ENCODE measurements at regions not wholly inside any gene's neighbourhood (a gene's known extent, or its start where the extent isn't known, plus 50 kb on each side); places are given as distances from the start of the nearest gene placed in this dataset.

DNA sequence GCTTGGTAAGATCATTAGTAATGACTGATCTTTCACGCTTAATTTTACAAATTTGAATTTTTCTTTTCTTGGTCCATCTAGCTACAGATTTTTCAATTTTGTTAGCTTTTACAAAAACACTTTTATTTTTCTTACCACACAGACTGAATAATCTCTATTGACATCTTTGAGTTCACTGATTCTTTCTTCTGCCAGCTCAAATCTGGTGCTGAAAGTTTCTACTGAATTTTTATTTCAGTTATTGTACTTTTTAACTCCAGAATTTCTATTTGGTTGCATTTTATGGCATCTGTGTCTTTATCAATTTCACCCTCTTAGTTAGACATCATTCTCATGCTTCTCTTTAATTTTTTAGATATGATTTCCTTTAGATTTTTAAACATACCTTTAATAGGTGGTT lies 584.7 kb downstream of the LMO4 start:
- Mint-ChIP-seq H3K4me1 (no peaks in the 10 kb centered on the region), H3K27ac (no peak overlapping the region), H3K36me3 (no peaks in the 10 kb centered on the region), H3K9me3 (peaks cover 11% of the 10 kb centered on the region), H3K27me3 (peaks cover 11% of the 10 kb centered on the region), H3K4me3 (no peak overlapping the region)
- DNase-seq = no peak

DNA sequence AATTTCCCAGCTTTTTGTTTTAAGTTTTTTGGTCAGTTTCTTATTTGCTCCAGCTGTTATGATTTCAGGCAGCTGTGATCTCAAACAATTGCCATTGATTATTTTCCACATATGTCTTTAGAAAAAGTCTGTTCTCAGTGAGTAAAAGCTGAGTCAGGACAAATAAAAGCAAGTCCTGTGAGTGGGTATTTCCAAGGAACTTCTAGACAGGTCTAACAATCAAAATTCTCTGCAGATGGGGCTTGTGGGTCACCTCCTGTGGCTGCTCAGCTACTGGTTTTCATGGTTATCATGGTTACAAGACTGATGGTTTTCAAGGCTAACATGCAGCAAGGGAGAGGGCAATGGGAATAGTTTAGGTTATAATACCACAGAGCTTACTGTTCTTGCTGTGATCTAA lies 585.7 kb downstream of the LMO4 start:
- Mint-ChIP-seq H3K9me3 (peaks cover 11% of the 10 kb centered on the region), H3K27ac (no peak overlapping the region), H3K36me3 (no peaks in the 10 kb centered on the region), H3K27me3 (peaks cover 11% of the 10 kb centered on the region), H3K4me1 (no peaks in the 10 kb centered on the region), H3K4me3 (no peak overlapping the region)
- DNase-seq = no peak

DNA sequence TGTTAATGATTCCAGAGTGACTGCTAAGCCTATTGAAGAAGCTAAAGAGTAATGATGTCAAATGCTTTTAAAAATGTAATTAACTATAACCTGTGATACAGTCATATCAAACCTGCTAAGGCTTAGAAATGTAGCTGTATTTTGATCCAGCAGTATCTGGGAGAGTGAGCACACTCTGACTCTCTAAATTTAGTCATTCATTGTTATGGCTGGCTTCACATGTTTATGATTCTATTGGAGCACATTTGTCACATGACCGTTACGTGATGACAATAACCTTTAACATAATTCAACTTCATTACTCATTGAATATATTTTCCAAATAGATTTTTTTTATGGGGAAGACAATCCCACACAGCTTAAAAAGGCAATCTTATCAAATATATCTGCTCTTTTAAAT lies 587.1 kb downstream of the LMO4 start:
- Mint-ChIP-seq H3K27ac (no peak overlapping the region), H3K4me3 (no peak overlapping the region), H3K27me3 (peaks cover 11% of the 10 kb centered on the region), H3K36me3 (no peaks in the 10 kb centered on the region), H3K4me1 (no peaks in the 10 kb centered on the region), H3K9me3 (peaks cover 11% of the 10 kb centered on the region)
- DNase-seq = no peak

DNA sequence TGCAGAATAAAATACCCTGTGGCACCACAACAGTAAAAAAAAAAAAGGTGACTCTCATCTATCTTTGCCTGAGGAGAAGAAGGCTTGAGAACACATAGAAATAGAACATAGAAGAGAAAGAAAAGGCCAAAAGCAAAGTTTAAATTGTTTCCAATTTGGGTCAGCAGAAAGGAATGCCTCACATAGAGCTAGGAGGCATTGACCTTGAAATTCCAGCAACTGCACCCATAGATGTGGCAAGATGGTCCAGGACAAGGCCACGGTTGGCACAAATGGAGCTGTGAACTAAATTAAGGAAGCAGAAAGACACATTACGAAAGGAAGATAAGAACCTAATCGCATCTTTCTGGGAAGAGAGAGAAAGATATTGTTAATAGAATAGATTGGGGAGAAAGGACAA lies 588.3 kb downstream of the LMO4 start:
- Mint-ChIP-seq H3K27me3 (peaks cover 11% of the 10 kb centered on the region), H3K27ac (no peak overlapping the region), H3K9me3 (peaks cover 11% of the 10 kb centered on the region), H3K4me3 (no peak overlapping the region), H3K4me1 (no peaks in the 10 kb centered on the region), H3K36me3 (no peaks in the 10 kb centered on the region)
- no peak for DNase-seq

DNA sequence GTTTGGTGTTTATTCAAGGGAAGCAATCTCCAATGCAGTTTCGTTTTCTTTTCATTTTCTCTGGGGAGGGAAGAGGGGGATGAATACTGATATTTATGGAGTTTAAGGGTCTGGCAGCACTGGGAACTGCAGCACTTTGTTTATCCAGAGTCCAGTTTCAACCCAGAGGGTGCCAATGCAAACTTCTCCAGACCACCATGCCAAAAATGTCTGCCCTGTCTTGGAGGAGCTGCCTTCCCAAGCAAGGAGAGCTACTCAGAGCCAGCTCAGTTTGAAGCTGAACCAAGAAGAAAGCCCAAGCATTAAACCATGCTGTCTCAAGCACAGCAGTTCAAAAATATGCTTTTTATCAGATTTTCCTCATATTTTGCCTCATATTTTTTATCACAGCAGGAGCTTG lies 589.7 kb downstream of the LMO4 start:
- Mint-ChIP-seq H3K36me3 (no peaks in the 10 kb centered on the region), H3K4me1 (no peaks in the 10 kb centered on the region), H3K27me3 (peaks cover 11% of the 10 kb centered on the region), H3K9me3 (peaks cover 7% of the 10 kb centered on the region), H3K27ac (no peak overlapping the region), H3K4me3 (no peak overlapping the region)
- no peak for DNase-seq

DNA sequence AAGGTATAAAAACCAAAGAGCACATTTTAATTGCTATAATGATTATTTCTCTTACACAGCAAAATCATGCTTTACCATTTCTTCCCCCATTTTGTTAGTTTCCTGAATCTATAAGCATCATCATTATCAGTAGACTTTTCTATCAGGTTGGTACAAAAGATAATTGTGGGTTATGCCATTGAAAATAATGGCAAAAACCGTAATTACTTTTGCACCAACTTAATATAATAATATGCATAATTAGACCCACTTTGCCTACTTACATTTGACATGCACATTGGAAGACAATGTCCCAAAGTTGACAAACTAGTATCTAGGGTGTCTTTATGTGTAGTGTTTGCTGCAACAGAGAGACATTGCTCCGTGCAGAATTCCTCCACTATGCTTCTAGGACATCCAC lies 594.2 kb downstream of the LMO4 start:
- no peaks in the 10 kb centered on the region for H3K9me3 Mint-ChIP-seq
- H3K27me3 Mint-ChIP-seq = peaks cover 4% of the 10 kb centered on the region
- no peaks in the 10 kb centered on the region for H3K4me1 Mint-ChIP-seq
- no peak overlapping the region for H3K4me3 Mint-ChIP-seq
- no peaks in the 10 kb centered on the region for H3K36me3 Mint-ChIP-seq
- DNase-seq = no peak
- H3K27ac Mint-ChIP-seq = no peak overlapping the region

DNA sequence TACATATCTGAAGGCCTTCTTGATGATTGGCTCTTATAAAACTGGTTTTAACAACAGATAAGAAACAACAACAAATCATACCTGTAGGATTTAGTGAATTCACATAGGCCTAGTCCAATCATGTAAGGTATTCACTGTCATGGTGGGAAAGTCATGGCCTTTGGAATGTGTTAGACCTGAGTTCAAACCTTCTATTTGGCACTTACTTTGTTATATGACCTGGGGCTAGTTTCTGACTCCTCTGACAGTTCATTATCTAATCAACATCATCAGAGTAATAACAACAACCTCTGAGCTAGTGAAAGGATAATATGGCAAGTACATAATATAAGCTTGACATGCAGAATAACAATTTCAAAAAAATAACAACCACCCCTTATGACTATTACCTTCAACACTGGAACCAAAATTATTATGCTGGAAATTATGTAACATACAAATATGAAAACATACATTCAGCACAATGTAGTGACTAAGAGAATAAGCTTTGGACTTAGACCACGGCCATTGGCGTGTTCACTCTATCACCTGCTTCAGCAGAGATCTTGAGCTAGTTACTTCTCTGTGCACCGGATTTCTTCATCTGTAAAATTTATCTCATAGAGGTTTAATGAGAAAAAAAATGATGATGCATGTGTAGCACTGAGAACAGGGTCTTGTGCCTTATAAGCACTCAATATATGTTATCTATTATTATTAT lies 597.6 kb downstream of the LMO4 start:
- no peak overlapping the region for H3K4me3 Mint-ChIP-seq
- no peaks in the 10 kb centered on the region for H3K27me3 Mint-ChIP-seq
- no peak overlapping the region for H3K27ac Mint-ChIP-seq
- H3K36me3 Mint-ChIP-seq = no peaks in the 10 kb centered on the region
- no peaks in the 10 kb centered on the region for H3K4me1 Mint-ChIP-seq
- DNase-seq = no peak
- H3K9me3 Mint-ChIP-seq = peaks cover 5% of the 10 kb centered on the region

DNA sequence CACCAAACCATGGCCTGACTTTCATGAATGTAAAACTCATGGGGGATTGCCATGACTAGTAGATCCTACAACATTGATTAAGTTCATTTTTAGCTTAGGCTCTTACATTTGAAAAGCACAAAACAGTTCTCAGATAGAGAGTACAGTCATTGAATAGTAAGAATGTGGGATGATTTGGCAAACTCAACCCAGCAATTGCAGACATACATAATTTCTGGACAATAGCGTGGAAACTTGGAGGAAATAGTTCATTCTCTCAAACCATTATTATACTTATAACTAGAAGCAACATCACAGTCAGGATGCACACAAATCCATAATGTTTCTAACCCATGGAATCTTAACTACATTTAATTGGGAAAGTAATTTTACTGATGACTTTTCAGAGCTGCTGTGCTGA lies 598.2 kb downstream of the LMO4 start:
- no peak for DNase-seq
- H3K27me3 Mint-ChIP-seq = no peaks in the 10 kb centered on the region
- no peak overlapping the region for H3K4me3 Mint-ChIP-seq
- peaks cover 9% of the 10 kb centered on the region for H3K9me3 Mint-ChIP-seq
- no peak overlapping the region for H3K27ac Mint-ChIP-seq
- no peaks in the 10 kb centered on the region for H3K36me3 Mint-ChIP-seq
- no peaks in the 10 kb centered on the region for H3K4me1 Mint-ChIP-seq

DNA sequence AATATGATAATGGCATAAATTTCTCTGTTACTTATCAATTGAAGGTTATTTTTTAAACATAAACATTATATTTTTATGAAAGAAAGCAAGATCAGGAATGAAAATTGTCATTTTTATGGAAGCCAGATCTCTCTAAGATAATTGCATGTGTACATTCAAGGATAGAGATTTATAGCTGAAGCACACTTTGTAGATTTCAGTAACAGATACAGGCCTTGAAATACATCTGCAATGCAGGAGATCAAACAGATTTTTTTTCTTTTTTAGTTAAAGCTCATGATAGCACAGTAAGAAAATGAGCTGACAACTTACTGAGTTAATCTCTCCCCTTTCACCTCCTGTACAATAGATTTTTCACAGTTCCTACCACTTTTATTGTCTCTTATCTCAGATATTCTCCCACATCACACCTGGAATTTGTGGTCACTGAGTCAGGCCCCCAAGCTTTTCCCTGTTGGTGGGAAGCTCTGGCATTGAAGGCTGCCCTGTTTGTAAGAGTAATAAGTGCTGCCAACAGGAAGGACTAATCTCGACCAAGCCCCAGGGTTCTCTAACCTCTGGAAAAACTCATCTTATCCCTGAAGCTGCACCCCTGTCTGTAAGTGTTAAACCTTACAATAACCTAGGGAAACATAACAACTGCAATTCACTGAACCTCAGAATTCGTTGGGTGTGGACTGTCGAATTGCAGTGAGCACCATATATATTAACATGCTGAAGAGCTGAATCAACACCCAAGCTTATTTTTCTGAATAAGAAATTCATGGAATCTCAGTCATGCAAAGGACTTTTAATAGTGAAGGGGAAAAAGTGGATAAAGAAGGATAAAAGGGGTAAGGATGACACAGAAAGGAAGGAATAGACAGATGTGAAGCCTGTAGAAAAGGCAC lies 599.0 kb downstream of the LMO4 start:
- Mint-ChIP-seq H3K4me1 (no peaks in the 10 kb centered on the region), H3K36me3 (no peaks in the 10 kb centered on the region), H3K27me3 (no peaks in the 10 kb centered on the region), H3K4me3 (no peak overlapping the region), H3K27ac (no peak overlapping the region), H3K9me3 (peaks cover 9% of the 10 kb centered on the region)
- DNase-seq = no peak

DNA sequence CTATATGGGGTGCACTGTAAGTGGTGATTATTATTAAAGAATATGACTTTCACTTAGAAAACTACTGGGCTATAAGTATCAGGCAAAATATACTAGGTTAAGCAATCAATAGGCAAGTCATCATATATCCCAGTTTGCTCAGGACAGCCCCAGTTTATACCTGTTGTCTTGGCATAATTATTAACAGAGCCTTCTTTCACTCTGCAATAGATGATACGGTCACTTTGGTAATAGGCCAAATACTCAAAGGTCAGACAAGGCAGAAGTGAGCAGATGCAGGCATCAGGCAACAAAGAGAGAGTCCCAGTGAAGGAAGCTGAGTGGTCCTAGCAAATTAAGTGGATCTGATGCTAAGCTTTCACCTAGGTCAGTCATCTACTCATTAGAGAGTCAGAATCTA lies 599.9 kb downstream of the LMO4 start:
- Mint-ChIP-seq H3K36me3 (no peaks in the 10 kb centered on the region), H3K4me3 (no peak overlapping the region), H3K27me3 (no peaks in the 10 kb centered on the region), H3K4me1 (no peaks in the 10 kb centered on the region), H3K9me3 (peaks cover 9% of the 10 kb centered on the region), H3K27ac (no peak overlapping the region)
- DNase-seq = no peak

DNA sequence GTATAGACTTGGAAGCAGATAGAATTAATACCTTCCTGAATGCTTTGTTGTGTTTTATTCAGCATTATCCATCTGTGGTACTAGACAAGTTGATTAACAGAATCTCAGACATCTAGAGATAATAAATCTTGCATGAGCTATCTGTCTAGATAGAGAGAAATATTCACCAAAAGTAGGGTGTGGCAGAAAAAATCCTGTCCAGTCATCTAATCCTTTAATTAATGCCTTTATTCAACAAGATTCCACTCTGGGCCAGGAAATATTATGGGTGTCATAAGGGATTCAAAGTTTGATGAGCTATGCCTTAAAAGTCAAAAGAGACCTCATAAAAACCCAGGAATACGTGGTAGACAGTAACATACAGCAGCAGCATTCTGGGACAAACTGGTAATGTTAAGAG lies 601.2 kb downstream of the LMO4 start:
- Mint-ChIP-seq H3K4me3 (no peak overlapping the region), H3K4me1 (no peaks in the 10 kb centered on the region), H3K9me3 (peaks cover 9% of the 10 kb centered on the region), H3K27me3 (no peaks in the 10 kb centered on the region), H3K27ac (no peak overlapping the region), H3K36me3 (no peaks in the 10 kb centered on the region)
- DNase-seq = no peak

DNA sequence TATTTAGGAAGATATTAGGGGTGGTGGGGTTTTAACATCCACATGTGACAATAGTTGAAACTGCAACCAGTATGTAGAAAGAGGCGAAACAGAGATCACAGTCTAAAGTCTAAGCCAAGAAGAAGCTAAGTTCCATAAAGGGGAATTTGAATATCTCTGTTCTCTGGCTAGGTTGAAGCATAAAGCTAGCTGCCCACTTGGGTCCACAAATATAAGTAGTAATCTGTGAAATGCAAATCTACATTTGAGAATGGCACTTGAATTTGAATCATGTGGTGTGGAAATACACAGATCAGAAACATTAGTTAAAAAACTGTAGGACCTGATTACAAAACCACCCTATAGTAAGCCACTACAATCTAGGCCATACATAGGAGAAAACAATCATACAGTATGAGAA lies 602.1 kb downstream of the LMO4 start:
- DNase-seq = no peak
- H3K27me3 Mint-ChIP-seq = no peaks in the 10 kb centered on the region
- H3K4me1 Mint-ChIP-seq = no peaks in the 10 kb centered on the region
- no peak overlapping the region for H3K27ac Mint-ChIP-seq
- H3K4me3 Mint-ChIP-seq = no peak overlapping the region
- peaks cover 9% of the 10 kb centered on the region for H3K9me3 Mint-ChIP-seq
- H3K36me3 Mint-ChIP-seq = no peaks in the 10 kb centered on the region

DNA sequence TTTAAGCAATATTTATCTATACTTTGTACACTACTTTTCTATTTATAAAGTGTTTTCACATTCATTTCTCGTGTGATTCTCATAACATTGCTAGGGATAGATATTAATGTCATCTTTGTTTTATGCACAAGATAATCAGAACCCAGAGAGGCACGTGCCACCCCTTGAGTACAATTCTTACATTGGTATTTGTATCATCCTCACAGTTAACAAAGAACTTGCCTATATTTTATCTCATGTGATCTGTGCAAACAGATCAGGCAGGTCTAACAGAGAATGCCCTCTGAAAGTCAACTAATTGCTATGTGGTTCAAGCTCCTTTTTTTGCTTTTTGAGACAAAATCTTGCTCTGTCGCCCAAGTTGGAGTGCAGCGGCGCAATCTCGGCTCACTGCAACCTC lies 604.5 kb downstream of the LMO4 start:
- H3K4me3 Mint-ChIP-seq = no peak overlapping the region
- DNase-seq = no peak
- no peaks in the 10 kb centered on the region for H3K27me3 Mint-ChIP-seq
- H3K9me3 Mint-ChIP-seq = peaks cover 9% of the 10 kb centered on the region
- H3K4me1 Mint-ChIP-seq = no peaks in the 10 kb centered on the region
- H3K36me3 Mint-ChIP-seq = no peaks in the 10 kb centered on the region
- H3K27ac Mint-ChIP-seq = no peak overlapping the region

DNA sequence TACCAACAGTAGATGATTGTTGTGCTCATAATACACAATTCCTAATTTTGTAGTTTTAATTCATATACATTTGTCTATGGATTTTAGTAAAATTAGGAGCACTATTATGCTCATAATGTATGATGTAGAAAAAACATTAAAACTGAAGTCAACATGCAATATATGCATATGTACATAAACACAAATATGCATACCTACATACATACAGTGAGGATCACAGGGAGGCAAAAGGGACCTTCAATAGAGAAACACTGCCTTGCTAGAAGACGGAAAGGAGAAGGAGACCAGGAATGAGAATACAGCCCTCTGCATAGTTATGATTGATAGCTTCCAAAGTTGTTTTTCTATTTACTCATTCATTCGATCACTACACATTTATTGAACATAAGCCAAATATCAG lies 606.5 kb downstream of the LMO4 start:
- Mint-ChIP-seq H3K27ac (no peak overlapping the region), H3K4me3 (no peak overlapping the region), H3K4me1 (no peaks in the 10 kb centered on the region), H3K9me3 (peaks cover 9% of the 10 kb centered on the region), H3K36me3 (no peaks in the 10 kb centered on the region), H3K27me3 (no peaks in the 10 kb centered on the region)
- DNase-seq = no peak

DNA sequence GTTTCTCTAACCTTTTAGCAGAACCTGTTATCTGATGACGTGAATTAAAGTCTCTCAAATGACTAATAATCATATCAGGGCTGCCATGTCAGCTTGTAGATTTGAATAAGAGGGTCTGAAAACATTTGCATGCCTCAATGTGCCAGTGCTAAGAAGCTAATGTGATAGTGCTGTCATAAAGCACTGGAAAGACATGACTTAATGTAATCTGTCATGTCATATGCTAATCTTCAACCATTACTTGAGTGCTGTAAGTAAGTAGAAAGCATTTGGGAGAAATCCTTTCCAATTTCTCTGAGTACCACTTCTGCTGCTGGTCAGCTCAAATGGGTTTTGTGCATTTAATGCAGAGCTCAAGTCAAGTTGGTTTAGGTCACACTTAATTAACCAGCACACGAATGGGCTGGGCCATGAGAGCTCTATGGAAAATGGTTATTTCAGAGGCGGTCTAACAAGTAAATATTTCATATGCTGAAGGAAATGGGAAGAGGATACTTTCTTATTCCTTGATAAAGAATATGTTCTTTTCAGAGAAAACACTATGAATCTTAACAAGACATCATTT lies 609.2 kb downstream of the LMO4 start:
- Mint-ChIP-seq H3K4me3 (no peak overlapping the region), H3K27ac (no peak overlapping the region), H3K27me3 (no peaks in the 10 kb centered on the region), H3K9me3 (no peaks in the 10 kb centered on the region), H3K36me3 (no peaks in the 10 kb centered on the region), H3K4me1 (no peaks in the 10 kb centered on the region)
- no peak for DNase-seq

DNA sequence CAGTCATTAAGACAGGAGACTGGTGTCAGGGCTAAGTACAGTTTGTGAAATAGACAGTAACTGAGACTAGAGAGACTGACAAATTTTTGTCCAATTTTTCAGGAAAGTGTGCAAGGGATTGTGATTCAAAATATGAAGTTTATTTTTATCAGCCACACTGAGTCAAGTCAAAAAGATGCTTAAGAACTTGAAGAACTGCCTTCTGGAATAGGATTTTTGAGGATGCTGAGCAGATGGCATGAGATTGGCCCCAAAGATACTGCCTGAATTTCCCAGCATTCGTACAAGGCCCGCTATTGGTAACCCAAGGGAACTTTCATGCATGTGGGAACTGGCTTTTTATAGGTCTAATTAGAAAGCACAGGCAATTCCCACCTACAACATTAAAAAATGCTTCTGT lies 610.0 kb downstream of the LMO4 start:
- Mint-ChIP-seq H3K36me3 (no peaks in the 10 kb centered on the region), H3K27me3 (no peaks in the 10 kb centered on the region), H3K4me3 (no peak overlapping the region), H3K9me3 (no peaks in the 10 kb centered on the region), H3K27ac (no peak overlapping the region), H3K4me1 (no peaks in the 10 kb centered on the region)
- no peak for DNase-seq
